Right cardiac atrium (tissue), 5 donors: ENCODE measurements at regions not wholly inside any gene's neighbourhood (a gene's known extent, or its start where the extent isn't known, plus 50 kb on each side); places are given as distances from the start of the nearest gene placed in this dataset.

Source experiments
- ATAC-seq, 2 donors: fragments of 200-7000 bp; cut with Tn5 transposase; one replicate each; pipeline versions ENCODE4 v1.8.0 to v1.9.1; 2020; ENCODE audit warnings: moderate library complexity in 2 of 2, mild to moderate bottlenecking in 1 of 2
- DNase-seq, 3 donors: peaks; one replicate each; pipeline ENCODE4 v3.0.0-alpha.2; 2020
- H3K27ac ChIP-seq: one replicate; pipeline ENCODE4 v1.5.1; 2013; ENCODE audit warnings: mild to moderate bottlenecking, low read length, control low read depth, moderate library complexity
- H3K27me3 ChIP-seq: one replicate; pipeline ENCODE4 v1.6.1; 2013; ENCODE audit not compliant: control insufficient read depth, insufficient read depth
- H3K4me1 ChIP-seq: one replicate; pipeline ENCODE4 v1.6.1; 2013; ENCODE audit warnings: low read length; ENCODE audit not compliant: control insufficient read depth, insufficient read depth
- H3K4me3 ChIP-seq: one replicate; pipeline ENCODE4 v1.5.1; 2013; ENCODE audit warnings: low read length, control low read depth
- H3K9me3 ChIP-seq: one replicate; pipeline ENCODE4 v1.6.1; 2013; ENCODE audit warnings: low read length; ENCODE audit not compliant: control insufficient read depth
- WGBS: extraction: QIAGEN DNeasy Blood & Tissue Kit; methylation state at CpG from one replicate; pipeline ENCODE4 v1.1.7; 2013; 5-methylcytosine and 5-hydroxymethylcytosine counted together
- intact Hi-C, 4 donors: fragments of 100-400 bp; cut with DNase I; formaldehyde crosslinking; loops; one replicate each; pipeline versions ENCODE4 v1.11.0 to v1.14.0; 2022 to 2023
- donor health status: healthy with polysubstance abuse.
- donor health status: DM: no; HTN: yes; CAD: no.
- donor health status: DM: no; HTN: no; CAD: no.
- donor health status: DM: no; HTN: yes; CAD: no; lungs with severe emphysema.
- donor health status: DM: yes; HTN: yes; CAD: no.

- H3K27ac ChIP-seq = no peak overlapping the region
- H3K27me3 ChIP-seq = no peaks in the 10 kb centered on the region
- H3K4me3 ChIP-seq = no peak overlapping the region
- DNase-seq = no peak
- H3K9me3 ChIP-seq = no peaks in the 10 kb centered on the region
- H3K4me1 ChIP-seq = no peaks in the 10 kb centered on the region
- intact Hi-C loops = no loop called here
- no peak for ATAC-seq
- WGBS = 85% methylated on average over 2 of the region's 2 CpGs
These were observed 69.1 kb downstream of the OTP start for GRCh38 chr5:77569409-77569808.

GRCh38 chr5:77568555-77568954, 70.0 kb downstream of the OTP start:
- intact Hi-C loops = no loop called here
- Histone ChIP-seq H3K9me3 (no peaks in the 10 kb centered on the region), H3K27me3 (no peaks in the 10 kb centered on the region), H3K27ac (no peak overlapping the region), H3K4me3 (no peak overlapping the region), H3K4me1 (no peaks in the 10 kb centered on the region)
- DNase-seq (no peak), ATAC-seq (no peak)
- WGBS = 68% methylated on average over 3 of the region's 3 CpGs

GRCh38 chr5:77568082-77568481, 70.4 kb downstream of the OTP start:
- H3K4me1 ChIP-seq = no peaks in the 10 kb centered on the region
- H3K4me3 ChIP-seq = no peak overlapping the region
- WGBS = 39% methylated on average over 2 of the region's 2 CpGs
- H3K27me3 ChIP-seq = no peaks in the 10 kb centered on the region
- intact Hi-C loops = no loop called here
- no peaks in the 10 kb centered on the region for H3K9me3 ChIP-seq
- no peak overlapping the region for H3K27ac ChIP-seq
- ATAC-seq (no peak), DNase-seq (no peak)

- 45% methylated on average over 3 of the region's 3 CpGs for WGBS
- ATAC-seq = no peak
- DNase-seq = peak; percentile 11 to 53 (median 25)
These were observed 71.4 kb upstream of the WDR41 start for GRCh38 chr5:77563475-77563874.

GRCh38 chr5:77561965-77562364, 69.8 kb upstream of the WDR41 start:
- H3K9me3 ChIP-seq = no peaks in the 10 kb centered on the region
- H3K27me3 ChIP-seq = no peaks in the 10 kb centered on the region
- ATAC-seq (no peak), DNase-seq (no peak)
- H3K27ac ChIP-seq = no peak overlapping the region
- no peak overlapping the region for H3K4me3 ChIP-seq
- WGBS = 46% methylated on average over 3 of the region's 3 CpGs
- no peaks in the 10 kb centered on the region for H3K4me1 ChIP-seq
- intact Hi-C loops = no loop called here

More at GRCh38 chr5:77563475-77563874, 71.4 kb upstream of the WDR41 start:
- Histone ChIP-seq H3K4me3 (no peak overlapping the region), H3K27ac (no peak overlapping the region), H3K27me3 (no peaks in the 10 kb centered on the region), H3K9me3 (no peaks in the 10 kb centered on the region), H3K4me1 (no peaks in the 10 kb centered on the region)
- intact Hi-C loops = no loop called here

GRCh38 chr5:77560677-77561263, 68.7 kb upstream of the WDR41 start:
- Histone ChIP-seq H3K27ac (no peak overlapping the region), H3K4me3 (no peak overlapping the region), H3K9me3 (no peaks in the 10 kb centered on the region), H3K4me1 (no peaks in the 10 kb centered on the region), H3K27me3 (no peaks in the 10 kb centered on the region)
- 8% methylated on average over 1 of the region's 1 CpG for WGBS
- ATAC-seq (no peak), DNase-seq (no peak)
- intact Hi-C loops = no loop called here

- no peaks in the 10 kb centered on the region for H3K4me1 ChIP-seq
- no peaks in the 10 kb centered on the region for H3K9me3 ChIP-seq
- DNase-seq = no peak
- WGBS = 59% methylated on average over 5 of the region's 5 CpGs
- H3K27me3 ChIP-seq = no peaks in the 10 kb centered on the region
- intact Hi-C loops = no loop called here
- no peak overlapping the region for H3K4me3 ChIP-seq
- no peak overlapping the region for H3K27ac ChIP-seq
- ATAC-seq = no peak
These were observed 66.2 kb upstream of the WDR41 start for GRCh38 chr5:77558266-77558665.

- Histone ChIP-seq H3K9me3 (no peaks in the 10 kb centered on the region), H3K4me1 (no peaks in the 10 kb centered on the region), H3K27me3 (no peaks in the 10 kb centered on the region), H3K27ac (no peak overlapping the region), H3K4me3 (no peak overlapping the region)
- no peak for DNase-seq
- ATAC-seq = no peak
- intact Hi-C loops = no loop called here
- 36% methylated on average over 1 of the region's 1 CpG for WGBS
These were observed 58.3 kb upstream of the WDR41 start for GRCh38 chr5:77550406-77550805.

GRCh38 chr5:77545285-77545684, 53.2 kb upstream of the WDR41 start:
- DNase-seq (no peak), ATAC-seq (no peak)
- intact Hi-C loops = no loop called here
- 91% methylated on average over 12 of the region's 12 CpGs for WGBS
- no peaks in the 10 kb centered on the region for H3K9me3 ChIP-seq
- H3K4me1 ChIP-seq = no peaks in the 10 kb centered on the region
- no peak overlapping the region for H3K27ac ChIP-seq
- no peak overlapping the region for H3K4me3 ChIP-seq
- no peaks in the 10 kb centered on the region for H3K27me3 ChIP-seq
